Mesothelial cell of epicardium (in vitro differentiated cells): ENCODE measurements at regions not wholly inside any gene's neighbourhood (a gene's known extent, or its start where the extent isn't known, plus 50 kb on each side); places are given as distances from the start of the nearest gene placed in this dataset.

Source experiments
- DNase-seq, 2 experiments: peaks; one replicate each; pipeline ENCODE4 v3.0.0; 2021; ENCODE audit warnings: low spot score in 2 of 2; ENCODE audit not compliant: unreplicated experiment in 2 of 2
- H3K27ac Mint-ChIP-seq: 2 replicates; pipeline ENCODE4 v1.8.0; 2021; ENCODE audit warnings: mixed read lengths
- H3K27me3 Mint-ChIP-seq: 2 replicates; pipeline ENCODE4 v1.8.0; 2021; ENCODE audit warnings: low read depth, mixed read lengths
- H3K36me3 Mint-ChIP-seq: 2 replicates; pipeline ENCODE4 v1.8.0; 2021; ENCODE audit warnings: mixed read lengths
- H3K4me1 Mint-ChIP-seq: 2 replicates; pipeline ENCODE4 v1.8.0; 2021; ENCODE audit warnings: mixed read lengths
- H3K4me3 Mint-ChIP-seq: 2 replicates; pipeline ENCODE4 v1.8.0; 2021; ENCODE audit warnings: mild to moderate bottlenecking, moderate library complexity, mixed read lengths
- H3K9me3 Mint-ChIP-seq: 2 replicates; pipeline ENCODE4 v1.8.0; 2021; ENCODE audit warnings: mixed read lengths
- CTCF ChIP-seq: fragments of 200-600 bp; sonication (generic); IDR thresholded peaks from one replicate; pipeline ENCODE4 v1.5.0; 2021; ENCODE audit warnings: antibody characterized with exemption; ENCODE audit not compliant: unreplicated experiment

GRCh38 chr10:78828647-78829539 lies 239.9 kb upstream of the ZMIZ1 start:
- Mint-ChIP-seq H3K36me3 (peaks cover 2% of the 10 kb centered on the region), H3K4me3 (no peak overlapping the region), H3K27ac (no peak overlapping the region), H3K27me3 (peaks cover 4% of the 10 kb centered on the region), H3K4me1 (peaks cover 17% of the 10 kb centered on the region), H3K9me3 (peaks cover 9% of the 10 kb centered on the region)
- DNase-seq, result no peak
- TF ChIP-seq CTCF, result no peak

GRCh38 chr10:78829565-78829964 lies 239.2 kb upstream of the ZMIZ1 start:
- no peak for TF ChIP-seq CTCF
- Mint-ChIP-seq H3K27me3 (peaks cover 4% of the 10 kb centered on the region), H3K9me3 (peaks cover 11% of the 10 kb centered on the region), H3K36me3 (peaks cover 2% of the 10 kb centered on the region), H3K4me1 (peaks cover 17% of the 10 kb centered on the region), H3K4me3 (no peak overlapping the region), H3K27ac (no peak overlapping the region)
- DNase-seq, result no peak

- no peak for DNase-seq
- Mint-ChIP-seq H3K36me3 (peaks cover 2% of the 10 kb centered on the region), H3K4me3 (no peak overlapping the region), H3K4me1 (peaks cover 17% of the 10 kb centered on the region), H3K27ac (no peak overlapping the region), H3K27me3 (peaks cover 4% of the 10 kb centered on the region), H3K9me3 (peaks cover 11% of the 10 kb centered on the region)
- no peak for TF ChIP-seq CTCF
These were observed 238.4 kb upstream of the ZMIZ1 start for GRCh38 chr10:78830062-78830975.

- no peak for DNase-seq
- no peak for TF ChIP-seq CTCF
- H3K27me3 Mint-ChIP-seq, result peaks cover 4% of the 10 kb centered on the region
- H3K36me3 Mint-ChIP-seq, result peaks cover 2% of the 10 kb centered on the region
- H3K9me3 Mint-ChIP-seq, result peaks cover 11% of the 10 kb centered on the region
- H3K4me3 Mint-ChIP-seq, result no peak overlapping the region
- H3K4me1 Mint-ChIP-seq, result peaks cover 17% of the 10 kb centered on the region
- H3K27ac Mint-ChIP-seq, result no peak overlapping the region
These were observed 237.8 kb upstream of the ZMIZ1 start for GRCh38 chr10:78830976-78831375.

- H3K36me3 Mint-ChIP-seq, result peaks cover 2% of the 10 kb centered on the region
- DNase-seq, result no peak
- no peak overlapping the region for H3K27ac Mint-ChIP-seq
- H3K4me3 Mint-ChIP-seq, result no peak overlapping the region
- H3K9me3 Mint-ChIP-seq, result peaks cover 11% of the 10 kb centered on the region
- peaks cover 4% of the 10 kb centered on the region for H3K27me3 Mint-ChIP-seq
- TF ChIP-seq CTCF, result no peak
- H3K4me1 Mint-ChIP-seq, result peaks cover 17% of the 10 kb centered on the region
These were observed 237.3 kb upstream of the ZMIZ1 start for GRCh38 chr10:78831461-78831860.
